IMR-90 (cell line): ENCODE measurements at regions not wholly inside any gene's neighbourhood (a gene's known extent, or its start where the extent isn't known, plus 50 kb on each side); places are given as distances from the start of the nearest gene placed in this dataset.

ENCODE experiments used
- ATAC-seq: fragments of 200-7000 bp; cut with Tn5 transposase; 2 replicates; pipeline ENCODE4 v1.9.1; 2020; ENCODE audit warnings: low read depth, mild to moderate bottlenecking, moderate library complexity
- BruUV-seq: library from RNA; stranded (reverse); fragments of 400-500 nt; replicated peaks from 2 replicates; lab custom pipeline; 2021; lab: Mats Ljungman, UMichigan
- CTCF ChIA-PET: fragments of 300-600 bp; formaldehyde crosslinking; extraction: SDS; loops from one replicate; lab custom pipeline; 2021; ENCODE audit warnings: antibody characterized with exemption; lab: Yijun Ruan, JAX
- POLR2A ChIA-PET: fragments of 300-600 bp; sonication (Branson Sonifier 250); formaldehyde crosslinking; loops from one replicate; lab custom pipeline; 2022; ENCODE audit warnings: antibody characterized with exemption; ENCODE audit not compliant: unreplicated experiment; lab: Charles Lee
- DNase-seq: peaks from one replicate; pipeline ENCODE4 v3.0.0; 2013
- H2AFZ ChIP-seq: replicated peaks from 2 replicates; pipeline ENCODE3; 2013; ENCODE audit warnings: low read length, mild to moderate bottlenecking; ENCODE audit not compliant: poor library complexity
- H2AK5ac ChIP-seq: 2 replicates; pipeline ENCODE4 v1.6.1; 2013; ENCODE audit warnings: low read depth, low read length, inconsistent platforms
- H2AK9ac ChIP-seq: replicated peaks from 2 replicates; pipeline ENCODE3; 2013; ENCODE audit warnings: mild to moderate bottlenecking, low read depth, low read length, moderate library complexity; ENCODE audit not compliant: poor library complexity
- H2BK120ac ChIP-seq: 2 replicates; pipeline ENCODE4 v1.6.1; 2013; ENCODE audit warnings: low read depth, low read length, inconsistent platforms
- H2BK15ac ChIP-seq: 3 replicates; pipeline ENCODE4 v1.6.1; 2013; ENCODE audit warnings: low read depth, low read length, inconsistent platforms
- H2BK20ac ChIP-seq: 2 replicates; pipeline ENCODE4 v1.6.1; 2013; ENCODE audit warnings: low read depth, mild to moderate bottlenecking, inconsistent platforms, low read length, moderate library complexity
- H2BK5ac ChIP-seq: 2 replicates; pipeline ENCODE4 v1.6.1; 2013; ENCODE audit warnings: mild to moderate bottlenecking, low read depth, low read length, inconsistent platforms; ENCODE audit not compliant: poor library complexity, severe bottlenecking
- H3K14ac ChIP-seq: replicated peaks from 2 replicates; pipeline ENCODE4 v1.6.1; 2013; ENCODE audit warnings: low read depth, low read length, inconsistent platforms
- H3K18ac ChIP-seq: 2 replicates; pipeline ENCODE4 v1.6.1; 2013; ENCODE audit warnings: low read depth, low read length, control low read depth
- H3K23ac ChIP-seq: 2 replicates; pipeline ENCODE4 v1.6.1; 2013; ENCODE audit warnings: low read depth, low read length, inconsistent platforms
- H3K27ac ChIP-seq: 2 replicates; pipeline ENCODE4 v1.5.1; 2013; ENCODE audit warnings: mild to moderate bottlenecking, control low read depth, low read length; ENCODE audit not compliant: insufficient read depth
- H3K27me3 ChIP-seq: 2 replicates; pipeline ENCODE4 v1.6.1; 2013; ENCODE audit warnings: low read length; ENCODE audit not compliant: control insufficient read depth, insufficient read depth
- H3K36me3 ChIP-seq: 2 replicates; pipeline ENCODE4 v1.6.1; 2013; ENCODE audit warnings: low read length, mixed read lengths; ENCODE audit not compliant: control insufficient read depth, insufficient read depth
- H3K4ac ChIP-seq: 2 replicates; pipeline ENCODE4 v1.6.1; 2013; ENCODE audit warnings: low read depth, low read length, inconsistent platforms
- H3K4me1 ChIP-seq: 2 replicates; pipeline ENCODE4 v1.6.1; 2013; ENCODE audit warnings: low read length, mixed read lengths; ENCODE audit not compliant: control insufficient read depth, insufficient read depth
- H3K4me2 ChIP-seq: 2 replicates; pipeline ENCODE4 v1.6.1; 2013; ENCODE audit warnings: low read depth, mild to moderate bottlenecking, control low read depth, low read length, moderate library complexity
- H3K4me3 ChIP-seq: 2 replicates; pipeline ENCODE4 v1.5.1; 2013; ENCODE audit warnings: low read depth, mild to moderate bottlenecking, control low read depth, low read length, moderate library complexity; ENCODE audit not compliant: insufficient read depth
- H3K56ac ChIP-seq: 2 replicates; pipeline ENCODE4 v1.6.1; 2013; ENCODE audit warnings: low read length, inconsistent platforms; ENCODE audit not compliant: insufficient read depth; ENCODE audit errors: extremely low read depth
- H3K79me1 ChIP-seq, 2 experiments: 2 replicates each; pipeline ENCODE4 v1.6.1; 2013; ENCODE audit warnings: low read length in 2 of 2, inconsistent platforms in 1 of 2, low read depth in 1 of 2
- H3K9ac ChIP-seq: 2 replicates; pipeline ENCODE4 v1.6.1; 2013; ENCODE audit warnings: low read depth, low read length, control low read depth
- H3K9me1 ChIP-seq: 2 replicates; pipeline ENCODE4 v1.6.1; 2013; ENCODE audit warnings: low read length, inconsistent platforms; ENCODE audit not compliant: insufficient read depth
- H3K9me3 ChIP-seq: 2 replicates; pipeline ENCODE4 v1.6.1; 2013; ENCODE audit warnings: low read length; ENCODE audit not compliant: control insufficient read depth, insufficient read depth
- H4K20me1 ChIP-seq: 2 replicates; pipeline ENCODE4 v1.6.1; 2013; ENCODE audit warnings: low read length, inconsistent platforms; ENCODE audit not compliant: insufficient read depth
- H4K5ac ChIP-seq: 2 replicates; pipeline ENCODE4 v1.6.1; 2013; ENCODE audit warnings: mild to moderate bottlenecking, low read depth, low read length, control low read depth
- H4K8ac ChIP-seq, 2 experiments: 2 replicates each; pipeline ENCODE4 v1.6.1; 2013; ENCODE audit warnings: low read depth in 2 of 2, low read length in 2 of 2, control low read depth in 1 of 2, inconsistent platforms in 1 of 2
- H4K91ac ChIP-seq: 2 replicates; pipeline ENCODE4 v1.6.1; 2013; ENCODE audit warnings: low read depth, low read length, inconsistent platforms; ENCODE audit not compliant: insufficient read depth
- CTCF ChIP-seq: conservative IDR thresholded peaks from 2 replicates; pipeline ENCODE4 v1.5.1; 2012; ENCODE audit warnings: mild to moderate bottlenecking, low read depth, low read length, improper control_type of control experiment
- MAZ ChIP-seq: IDR thresholded peaks from 2 replicates; pipeline ENCODE4 v1.6.1; 2012; ENCODE audit warnings: low read depth, mild to moderate bottlenecking, low read length, improper control_type of control experiment, moderate library complexity, borderline replicate concordance
- POLR2A ChIP-seq: IDR thresholded peaks from 2 replicates; pipeline ENCODE4 v1.6.1; 2012; ENCODE audit warnings: mild to moderate bottlenecking, low read depth, low read length
- RCOR1 ChIP-seq: IDR thresholded peaks from 2 replicates; pipeline ENCODE4 v1.6.1; 2012; ENCODE audit warnings: mild to moderate bottlenecking, low read length, improper control_type of control experiment; ENCODE audit not compliant: insufficient replicate concordance
- RFX5 ChIP-seq: IDR thresholded peaks from 2 replicates; pipeline ENCODE4 v1.8.0; 2012; ENCODE audit warnings: low read depth, mild to moderate bottlenecking, low read length, moderate library complexity
- USF2 ChIP-seq: fragments of 150-350 bp; IDR thresholded peaks from 2 replicates; pipeline ENCODE4 v1.6.1; 2017; ENCODE audit warnings: mild to moderate bottlenecking, antibody characterized with exemption, low read length, low read depth
- WGBS, 2 experiments: methylation state at CpG; one replicate each; pipeline versions ENCODE4 v1.1.5 to v1.1.7; 2013; ENCODE audit warnings: missing lambda C conversion rate in 2 of 2; ENCODE audit not compliant: insufficient read length in 1 of 2; ENCODE audit errors: extremely low coverage in 2 of 2; 5-methylcytosine and 5-hydroxymethylcytosine counted together
- dilution Hi-C: fragments of 300-500 bp; cut with HindIII; formaldehyde crosslinking; loops from one replicate; pipeline ENCODE4 v1.14.3; 2018; ENCODE audit warnings: low sequenced_read_pairs; ENCODE audit not compliant: unreplicated experiment
- in situ Hi-C: fragments of 300-500 bp; cut with MboI; formaldehyde crosslinking; loops from 3 replicates; pipeline ENCODE4 v1.14.3; 2019; ENCODE audit warnings: low sequenced_read_pairs, inconsistent platforms, mixed read lengths
- intact Hi-C: fragments of 100-400 bp; cut with micrococcal nuclease; formaldehyde crosslinking; loops from 2 replicates; pipeline ENCODE4 v1.10.0; 2022

- intact Hi-C loops, result no loop called here
- ATAC-seq (no peak), DNase-seq (no peak)
- no peaks in the 10 kb centered on the region; the same call in 1 of the 2 replicates for H3K9me1 ChIP-seq
- in situ Hi-C loops, result no loop called here
- dilution Hi-C loops, result no loop called here
- H3K36me3 ChIP-seq, result no peaks in the 10 kb centered on the region
- H3K56ac ChIP-seq, result no peak overlapping the region
- H2BK20ac ChIP-seq, result no peak overlapping the region
- H2BK15ac ChIP-seq, result no peak overlapping the region
- H4K8ac ChIP-seq, result no peak overlapping the region
- H3K14ac ChIP-seq, result no peak overlapping the region
- 50% methylated on average over 2 of the region's 7 CpGs; no CpG with 5 or more reads in 1 of the 2 experiments for WGBS, 2 experiments
- no peak overlapping the region for H2AK5ac ChIP-seq
- no peak overlapping the region for H4K91ac ChIP-seq
- no peak overlapping the region for H2BK120ac ChIP-seq
- no peak overlapping the region for H3K9ac ChIP-seq
- H3K23ac ChIP-seq, result no peak overlapping the region
- peaks cover 9% of the 10 kb centered on the region for H3K9me3 ChIP-seq
- no peak overlapping the region for H2BK5ac ChIP-seq
- H4K20me1 ChIP-seq, result peaks cover 3% of the 10 kb centered on the region; the same call in 1 of the 2 replicates
- POLR2A ChIA-PET, result no interaction called here
- no peak overlapping the region for H4K5ac ChIP-seq
- H3K18ac ChIP-seq, result no peak overlapping the region
- H3K4me3 ChIP-seq, result no peak overlapping the region
- H2AFZ ChIP-seq, result no peak overlapping the region
- no peak overlapping the region for H3K27ac ChIP-seq
- no peak overlapping the region for H2AK9ac ChIP-seq
- CTCF ChIA-PET, result no interaction called here
- TF ChIP-seq MAZ, result no peak
- TF ChIP-seq USF2, result no peak
- no peak for TF ChIP-seq POLR2A
- no peak for TF ChIP-seq CTCF
- no peak for TF ChIP-seq RFX5
- TF ChIP-seq RCOR1, result no peak
- H3K79me1 ChIP-seq, result no peaks in the 10 kb centered on the region
- peaks cover 4% of the 10 kb centered on the region; the same call in 1 of the 2 replicates for H3K4me1 ChIP-seq
- no peak overlapping the region for H3K4ac ChIP-seq
- H3K4me2 ChIP-seq, result no peak overlapping the region
- H3K27me3 ChIP-seq, result no peaks in the 10 kb centered on the region
- BruUV-seq, result no TSS peak
These were observed 215.8 kb downstream of the CTTN start for GRCh38 chr11:70614034-70614681.
